ENCODE measurements at regions not wholly inside any gene's neighbourhood (a gene's known extent, or its start where the extent isn't known, plus 50 kb on each side); places are given as distances from the start of the nearest gene placed in this dataset.

DNA sequence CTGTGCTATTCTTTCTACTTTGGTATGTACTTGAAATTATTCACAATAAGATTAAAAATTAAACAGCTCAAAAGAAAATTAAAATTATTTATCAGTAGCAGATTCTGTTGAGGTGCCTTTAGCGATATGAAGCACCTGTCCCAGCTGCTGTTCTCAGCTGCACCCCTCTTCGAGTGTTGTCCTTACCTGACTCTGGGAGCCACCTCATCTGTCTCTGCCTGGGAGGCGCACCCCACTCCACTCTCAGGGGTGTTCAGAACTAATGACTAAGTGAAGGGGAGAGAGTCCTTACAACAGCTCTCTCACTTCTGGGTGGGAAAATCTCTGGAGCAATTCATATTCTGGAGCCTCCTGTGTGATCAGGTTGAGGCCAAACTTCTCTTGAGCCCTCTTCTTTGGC is 745.7 kb downstream of the RFPL4B start:
- DNase-seq (ENCODE audit: low read depth), result no peak

DNA sequence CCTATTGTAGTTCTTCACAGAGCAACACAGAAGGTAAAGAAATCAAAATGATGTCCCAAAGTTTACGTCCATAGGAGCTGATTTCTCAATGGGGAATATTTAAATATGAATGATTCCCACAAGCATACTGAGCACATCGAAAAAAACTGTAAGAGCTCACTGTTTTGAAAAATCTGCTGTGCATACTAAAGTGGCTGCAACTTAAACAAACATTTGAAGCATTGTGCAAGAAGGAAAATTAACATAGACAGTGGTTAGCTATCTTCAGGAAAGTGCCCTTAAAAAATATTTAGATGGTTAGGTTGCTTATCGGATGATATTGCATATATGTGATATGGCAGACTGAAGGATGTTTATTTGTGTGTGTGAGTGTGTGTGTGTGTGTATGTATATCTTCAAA is 747.6 kb downstream of the RFPL4B start:
- DNase-seq (ENCODE audit: low read depth), result peak; percentile 88

- no peak for DNase-seq (ENCODE audit: low read depth)
Measured at GRCh38 chr6:113095841-113096240, 748.7 kb downstream of the RFPL4B start.

DNA sequence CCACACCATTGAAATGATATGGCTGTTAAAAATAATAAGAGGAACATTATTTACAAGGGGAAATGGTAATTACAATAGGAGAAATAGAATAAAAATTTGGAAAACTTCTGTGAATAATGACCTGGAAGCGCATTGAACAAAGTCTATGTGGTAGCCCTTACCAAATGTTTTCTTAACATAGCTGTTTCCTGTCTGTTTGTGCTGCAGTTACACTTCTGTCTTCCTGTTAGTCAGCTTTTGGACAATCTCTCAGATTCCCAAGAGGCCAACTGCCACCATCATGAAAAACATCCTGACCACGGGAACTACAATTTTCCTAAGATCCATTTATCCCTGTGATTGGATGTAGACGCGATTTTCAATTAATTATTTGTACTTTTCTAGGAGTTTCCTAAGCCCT is 754.4 kb upstream of the MARCKS start:
- DNase-seq (ENCODE audit: low read depth), result peak; percentile 74

GRCh38 chr6:113103634-113104361 is 753.3 kb upstream of the MARCKS start:
- peak; percentile 73 for DNase-seq (ENCODE audit: low read depth)

- no peak for DNase-seq (ENCODE audit: low read depth)
Measured at GRCh38 chr6:113104541-113104940, 752.6 kb upstream of the MARCKS start.

DNA sequence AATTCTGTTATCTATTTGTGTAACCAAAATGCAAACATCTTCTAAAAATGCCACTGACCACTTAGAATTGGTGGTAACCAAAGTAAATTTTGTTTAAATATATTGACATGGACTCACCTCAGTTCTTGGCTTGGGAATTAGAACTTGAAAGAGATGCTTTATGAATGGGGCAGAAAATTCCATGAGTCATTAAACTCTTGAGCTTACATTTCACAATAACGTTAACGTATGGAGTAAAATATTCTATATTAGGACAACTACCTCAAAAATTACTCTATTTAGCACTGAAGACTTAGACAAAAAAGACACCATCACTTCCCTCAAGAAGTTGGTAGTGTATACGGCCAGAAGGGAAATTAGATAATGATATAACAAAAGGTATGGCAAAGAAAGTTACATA is 752.2 kb upstream of the MARCKS start:
- no peak for DNase-seq (ENCODE audit: low read depth)

- no peak for DNase-seq (ENCODE audit: low read depth)
Measured at GRCh38 chr6:113110211-113110610, 746.9 kb upstream of the MARCKS start.

- no peak for DNase-seq (ENCODE audit: low read depth)
Measured at GRCh38 chr6:113111550-113111949, 745.6 kb upstream of the MARCKS start.

GRCh38 chr6:113112086-113112485 is 745.1 kb upstream of the MARCKS start:
- no peak for DNase-seq (ENCODE audit: low read depth)

- DNase-seq (ENCODE audit: low read depth), result no peak
Measured at GRCh38 chr6:113115196-113115595, 741.9 kb upstream of the MARCKS start.

DNA sequence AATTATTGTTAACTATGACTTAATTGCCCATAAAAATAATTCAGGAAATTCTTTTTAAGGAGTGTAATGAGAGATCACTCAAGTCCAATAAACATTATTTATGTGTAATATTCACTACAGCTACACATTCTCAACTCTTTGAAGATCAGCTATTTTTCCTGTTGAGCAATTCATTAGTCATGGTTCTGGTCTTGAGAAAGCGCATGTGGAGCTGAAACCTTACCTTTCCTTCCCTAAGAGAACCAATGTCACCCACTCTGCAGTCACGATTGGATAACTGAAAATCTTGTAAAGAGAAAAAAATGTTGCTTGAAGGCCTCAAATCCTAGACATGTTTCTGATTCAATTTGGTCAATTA is 736.9 kb upstream of the MARCKS start:
- peak; percentile 99 for DNase-seq (ENCODE audit: low read depth)

DNA sequence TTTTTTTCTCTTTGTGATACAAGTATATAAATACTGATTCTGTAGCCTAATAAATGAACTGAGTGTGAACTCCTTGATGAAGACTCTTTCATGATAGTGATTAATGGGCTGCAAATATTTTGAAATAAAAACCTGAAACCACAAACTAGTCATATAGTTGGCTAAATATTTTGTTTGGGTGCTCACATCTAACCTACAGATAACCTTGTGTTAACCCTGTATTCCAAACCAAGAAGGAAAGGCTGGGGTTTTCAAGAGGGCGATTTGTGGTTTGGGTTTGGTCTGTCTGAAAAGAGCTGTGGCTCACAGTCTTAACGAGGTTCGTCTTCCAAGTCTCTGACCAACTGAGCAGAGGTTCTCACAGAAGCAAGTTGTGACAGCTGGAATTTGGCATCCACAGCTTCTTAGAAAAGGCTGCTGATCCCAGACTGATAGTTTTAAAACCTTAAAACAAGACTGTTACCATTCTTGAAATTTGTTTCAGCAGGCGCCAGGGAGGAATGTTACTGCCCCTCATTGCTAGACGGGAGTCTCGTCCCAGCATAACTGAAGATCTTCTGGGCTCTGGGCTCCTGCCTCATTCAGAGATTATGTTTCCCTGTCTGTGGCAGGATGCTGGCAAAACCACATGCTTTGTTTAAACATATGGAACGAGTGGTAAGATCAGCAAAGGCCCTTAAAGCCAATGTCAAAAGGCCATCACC is 736.4 kb upstream of the MARCKS start:
- peak; percentile 99 for DNase-seq (ENCODE audit: low read depth)

GRCh38 chr6:113121571-113121970 is 735.6 kb upstream of the MARCKS start:
- DNase-seq (ENCODE audit: low read depth), result peak; percentile 2

DNA sequence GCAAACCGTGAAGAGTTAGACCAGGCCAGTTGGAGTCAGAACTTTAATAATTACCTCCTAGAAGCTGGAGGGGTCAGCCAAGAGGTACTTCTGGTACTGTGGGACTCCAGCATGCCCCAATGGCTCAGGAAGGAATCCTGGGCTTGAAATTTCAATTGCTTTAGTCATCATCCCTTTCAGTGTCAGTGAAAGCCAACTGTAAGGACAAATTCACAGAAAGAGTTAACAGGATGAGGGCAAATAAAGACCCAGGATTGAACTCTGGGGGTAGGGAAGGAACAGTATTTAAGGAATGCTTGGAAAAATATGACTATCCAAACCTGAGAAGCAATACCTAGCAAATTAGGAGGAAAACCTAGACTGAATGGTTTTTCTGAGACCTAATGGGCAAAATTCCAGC is 735.1 kb upstream of the MARCKS start:
- DNase-seq (ENCODE audit: low read depth), result peak; percentile 94

- DNase-seq (ENCODE audit: low read depth), result no peak
Measured at GRCh38 chr6:113125626-113126025, 731.5 kb upstream of the MARCKS start.

DNA sequence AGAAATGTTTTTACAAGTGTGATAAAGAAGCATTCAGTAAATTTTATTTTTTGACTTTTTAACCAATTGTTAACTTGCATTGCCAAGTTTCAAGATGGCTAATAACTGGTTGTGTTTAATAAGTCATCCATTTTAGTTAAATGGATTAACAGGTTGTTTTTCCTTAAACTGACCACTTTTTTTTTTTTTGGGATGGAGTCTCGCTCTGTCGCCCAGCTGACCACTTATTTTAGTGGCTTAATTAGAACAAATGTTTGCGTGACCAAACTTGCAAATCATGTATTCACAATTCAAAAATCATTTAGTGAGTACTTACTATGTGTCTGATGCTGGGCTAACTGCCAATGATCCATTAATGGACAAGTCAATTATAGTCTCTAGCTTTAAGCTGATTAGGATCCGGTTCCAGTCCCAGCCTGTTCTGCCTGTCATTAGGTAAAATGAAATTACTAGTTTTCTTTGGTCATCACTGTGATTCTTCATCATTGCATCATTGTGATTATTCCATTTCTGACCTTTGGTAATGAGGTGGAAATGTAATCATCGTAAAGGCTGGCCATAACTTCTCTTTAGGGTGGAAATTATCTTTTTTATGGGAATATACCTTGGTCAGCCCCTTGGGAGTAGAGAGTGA is 729.2 kb upstream of the MARCKS start:
- no peak for DNase-seq (ENCODE audit: low read depth)

DNA sequence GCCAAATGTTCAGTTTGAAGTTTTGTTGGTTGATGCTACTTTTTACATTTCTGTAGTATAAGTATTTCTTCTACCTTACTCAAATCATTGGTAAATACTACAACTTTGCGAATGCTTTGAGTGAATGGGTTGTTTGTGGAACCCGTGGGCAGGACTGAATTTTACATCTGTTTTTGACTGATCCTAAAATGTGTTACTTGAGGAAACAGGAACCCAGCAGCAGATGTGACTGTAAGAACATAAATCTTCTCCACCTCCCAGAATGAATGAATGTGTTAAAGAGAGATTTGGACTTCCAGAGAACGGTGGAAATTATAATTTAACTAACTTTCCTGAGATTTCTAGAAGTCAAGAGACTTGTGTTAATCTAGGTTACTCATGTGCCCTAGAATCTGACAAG is 728.5 kb upstream of the MARCKS start:
- no peak for DNase-seq (ENCODE audit: low read depth)

DNA sequence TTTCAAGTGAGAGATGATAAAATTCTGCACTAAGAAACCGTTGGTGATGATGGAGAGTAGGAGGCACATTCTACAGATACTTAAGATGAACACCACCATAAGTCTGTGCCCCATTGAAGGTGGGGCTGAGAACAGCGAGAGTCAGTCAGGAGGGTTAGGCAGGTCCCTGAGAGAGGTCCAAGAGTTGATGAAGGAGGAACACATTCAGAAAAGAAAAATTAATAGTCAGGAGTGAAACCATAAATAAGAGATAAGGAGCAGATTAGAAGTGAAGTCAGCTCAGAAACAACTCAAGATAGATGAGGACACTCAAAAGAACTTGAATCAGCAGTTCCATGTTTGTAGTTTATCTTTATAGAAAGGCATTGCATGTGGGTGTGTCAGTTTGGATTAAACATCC is 727.2 kb upstream of the MARCKS start:
- no peak for DNase-seq (ENCODE audit: low read depth)

- DNase-seq (ENCODE audit: low read depth), result peak; percentile 51
Measured at GRCh38 chr6:113137426-113137825, 719.7 kb upstream of the MARCKS start.

- no peak for DNase-seq (ENCODE audit: low read depth)
Measured at GRCh38 chr6:113140721-113141120, 716.4 kb upstream of the MARCKS start.

DNA sequence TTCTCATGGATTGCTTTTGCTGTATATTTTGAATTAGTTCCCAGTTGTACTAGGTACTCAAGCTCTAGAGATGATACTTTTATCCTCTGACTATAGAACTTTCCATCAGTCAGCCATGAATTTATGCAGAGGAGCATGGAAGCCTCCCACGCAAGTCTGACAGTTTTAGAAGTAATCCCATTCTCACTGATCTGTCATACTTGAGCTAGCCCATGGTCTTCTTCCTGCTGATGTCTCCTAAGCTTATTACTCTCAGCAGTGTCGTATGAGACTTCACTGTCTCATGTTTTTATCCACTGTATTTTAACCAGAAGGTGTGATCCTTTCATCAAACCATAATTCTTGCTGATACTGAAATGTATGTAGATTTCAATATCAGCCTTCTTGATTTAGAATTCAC is 715.2 kb upstream of the MARCKS start:
- no peak for DNase-seq (ENCODE audit: low read depth)

- no peak for DNase-seq (ENCODE audit: low read depth)
Measured at GRCh38 chr6:113142671-113143174, 714.4 kb upstream of the MARCKS start.
